ENCODE measurements at regions not wholly inside any gene's neighbourhood (a gene's known extent, or its start where the extent isn't known, plus 50 kb on each side); places are given as distances from the start of the nearest gene placed in this dataset.

GRCh38 chr9:120323125-120323524 lies 256.8 kb downstream of the CDK5RAP2 start:
- RAD21 ChIA-PET (ENCODE audit: low non-redundant PET in 1 of 2, low total read pairs in 2 of 2, uncharacterized antibody in 2 of 2, unreplicated experiment in 2 of 2), result no interaction called here

More at GRCh38 chr9:120323125-120323524, 256.8 kb downstream of the CDK5RAP2 start:
- Histone ChIP-seq H3K4me3 (replicated peaks in 1 of 2; ENCODE audit: low read depth in 1 of 2, low read length in 2 of 2) (no peak overlapping the region), H3K27me3 (ENCODE audit: insufficient read depth, low read length) (no peaks in the 10 kb centered on the region), H3K9me2 (ENCODE audit: insufficient read depth) (no peaks in the 10 kb centered on the region), H3K4me1 (ENCODE audit: control insufficient read depth in 1 of 2, insufficient read depth in 2 of 2, low read length in 2 of 2) (no peaks in the 10 kb centered on the region), H3K27ac (ENCODE audit: low read depth, low read length) (no peak overlapping the region), H3K4me2 (ENCODE audit: low read length) (no peak overlapping the region), H4K20me1 (ENCODE audit: insufficient read depth) (no peaks in the 10 kb centered on the region), H3K79me2 (ENCODE audit: insufficient read depth, low read length) (no peaks in the 10 kb centered on the region), H3K9ac (ENCODE audit: low read length) (no peak overlapping the region), H3K36me3 (ENCODE audit: control insufficient read depth in 1 of 2, insufficient read depth in 2 of 2, low read length in 2 of 2) (no peaks in the 10 kb centered on the region), H2AFZ (ENCODE audit: low read depth, low read length, poor library complexity, severe bottlenecking) (no peak overlapping the region), H3K9me3 (ENCODE audit: control insufficient read depth in 1 of 2, insufficient read depth in 1 of 2, low read depth in 1 of 2, low read length in 2 of 2) (no peaks in the 10 kb centered on the region)
- TF ChIP-seq POLR2A (IDR thresholded peaks at IDR 0.05; ENCODE audit: borderline replicate concordance, extremely low read depth, insufficient read depth, insufficient read length) (no peak), YY1 (IDR thresholded peaks at IDR 0.05; ENCODE audit: extremely low read depth, insufficient replicate concordance, low read depth, low read length) (no peak), SIN3A (IDR thresholded peaks at IDR 0.05; ENCODE audit: low read depth) (no peak), JUND (IDR thresholded peaks at IDR 0.05) (no peak), EZH2 (IDR thresholded peaks at IDR 0.05) (no peak), SP1 (IDR thresholded peaks at IDR 0.05; ENCODE audit: low read depth) (no peak), CBX3 (IDR thresholded peaks at IDR 0.05; ENCODE audit: low read depth) (no peak), MAX (IDR thresholded peaks at IDR 0.05) (no peak), FOSL1 (IDR thresholded peaks at IDR 0.05; ENCODE audit: low read depth) (no peak), EZH2phosphoT487 (IDR thresholded peaks at IDR 0.05; ENCODE audit: borderline replicate concordance) (no peak), CEBPB (IDR thresholded peaks at IDR 0.05; ENCODE audit: low read depth) (no peak), CTCF (IDR thresholded peaks at IDR 0.05 in 2 of 3, conservative IDR thresholded peaks at IDR 0.05 in 1 of 3; ENCODE audit: borderline replicate concordance in 1 of 3, insufficient read depth in 1 of 3, low read depth in 2 of 3, low read length in 2 of 3) (no peak)
- no TSS peak for BruUV-seq (replicated peaks)
- DNase-seq (ENCODE audit: low read depth, low spot score) (no peak), ATAC-seq (no peak)
- POLR2A ChIA-PET, result no interaction called here
- intact Hi-C loops (cut with micrococcal nuclease), result no loop called here
- CTCF ChIA-PET, result no interaction called here

Data from HCT116 (cell line).